COLO668 (cell line): ENCODE measurements at regions not wholly inside any gene's neighbourhood (a gene's known extent, or its start where the extent isn't known, plus 50 kb on each side); places are given as distances from the start of the nearest gene placed in this dataset.

Source experiments
- DNase-seq: peaks from one replicate; lab custom pipeline; 2025; ENCODE audit not compliant: unreplicated experiment; lab: John Stamatoyannopoulos, UW

DNA sequence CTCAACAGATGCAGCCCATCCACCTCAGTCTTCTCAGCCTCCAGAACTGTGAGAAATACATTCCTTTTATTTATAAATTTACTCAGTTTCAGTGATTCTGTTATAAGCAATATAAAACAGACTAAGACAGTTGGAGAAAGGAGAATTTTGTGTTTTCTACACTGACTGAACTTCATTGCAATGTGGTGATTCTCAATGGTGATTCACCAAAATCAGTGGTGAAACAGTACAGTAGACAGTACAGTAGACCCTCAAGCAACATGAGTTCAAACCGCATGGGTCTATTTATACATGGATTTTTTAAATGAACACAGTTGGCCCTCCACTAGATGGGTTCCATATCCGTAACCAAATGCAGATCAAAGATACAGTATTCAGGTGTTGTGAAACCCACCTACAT lies 403.1 kb upstream of the TGFBR2 start:
- no peak for DNase-seq

- peak; percentile 1 for DNase-seq
Measured at GRCh38 chr3:30204126-30204525, 402.3 kb upstream of the TGFBR2 start.

DNA sequence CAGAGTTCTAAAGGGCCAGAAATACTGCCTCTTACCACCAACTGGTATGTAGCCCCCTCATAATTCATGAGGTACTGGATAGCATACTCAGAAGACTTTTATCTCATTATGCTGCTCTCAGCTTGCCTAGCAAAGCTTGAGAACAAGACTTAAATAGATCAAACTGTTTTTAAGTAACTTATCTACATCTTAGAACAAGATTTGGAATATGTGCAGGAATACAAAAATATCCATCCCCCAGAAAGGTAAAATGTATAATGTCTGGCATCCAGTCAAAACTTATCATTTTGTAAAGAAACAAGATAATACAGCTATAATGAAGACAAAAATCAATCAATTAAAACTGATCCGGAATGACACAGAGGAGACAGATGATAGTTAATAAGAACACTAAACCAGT lies 400.4 kb upstream of the TGFBR2 start:
- no peak for DNase-seq

DNA sequence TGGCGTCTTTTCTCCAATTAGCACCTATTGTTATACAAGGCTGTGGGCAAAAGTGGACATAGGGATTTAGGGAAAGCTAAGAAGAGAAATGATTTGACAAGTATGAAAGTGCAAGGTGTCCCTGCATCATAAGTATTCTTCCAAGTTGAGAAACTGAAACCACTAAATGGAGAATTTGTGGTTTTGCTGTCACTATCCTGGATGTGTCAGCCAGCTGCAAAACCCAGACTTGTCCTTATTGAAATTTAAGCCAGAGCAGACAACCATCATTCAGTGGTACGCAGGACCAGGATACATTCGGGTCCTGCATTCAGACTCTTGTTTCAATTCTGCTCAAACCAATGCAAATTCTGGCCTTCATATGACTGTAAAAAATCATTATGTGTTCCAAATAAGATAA lies 384.8 kb upstream of the TGFBR2 start:
- DNase-seq = no peak

DNA sequence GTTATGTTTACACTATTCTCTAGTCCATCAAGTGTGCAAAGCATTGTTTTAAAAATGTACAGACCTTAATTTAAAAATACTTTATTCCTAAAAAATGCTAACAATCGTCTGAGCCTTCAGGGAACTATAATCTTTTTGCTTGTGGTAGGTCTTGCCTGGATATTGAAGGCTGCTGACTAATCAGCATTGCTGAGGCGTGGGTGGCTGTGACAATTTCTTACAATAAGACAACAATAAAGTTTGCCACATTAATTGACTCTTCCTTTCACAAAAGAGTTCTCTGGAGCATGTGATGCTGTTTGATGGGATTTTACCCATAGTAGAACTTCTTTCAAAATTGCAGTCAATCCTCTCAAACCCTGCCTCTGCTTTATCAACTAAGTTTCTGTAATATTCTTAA lies 384.0 kb upstream of the TGFBR2 start:
- no peak for DNase-seq

DNA sequence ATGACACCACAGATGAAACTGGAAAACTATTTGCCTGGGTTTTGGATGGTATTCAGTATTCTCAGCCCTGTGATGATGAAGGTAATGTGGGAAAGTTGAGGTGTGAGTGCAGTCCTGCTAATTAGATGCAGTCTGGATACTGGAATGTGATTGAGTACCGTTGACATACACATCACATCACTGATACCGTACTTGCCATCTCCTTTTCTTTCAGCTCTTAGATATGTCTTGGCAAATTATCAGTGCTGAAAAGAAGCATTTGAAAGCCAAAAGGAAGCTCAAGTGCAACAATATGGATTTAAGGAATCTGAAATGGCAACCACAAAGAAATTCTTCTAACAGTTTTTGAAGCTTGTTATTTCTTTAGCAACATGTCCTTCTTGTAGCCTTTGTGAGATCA lies 381.4 kb upstream of the TGFBR2 start:
- no peak for DNase-seq

GRCh38 chr3:30226601-30227151 lies 379.7 kb upstream of the TGFBR2 start:
- no peak for DNase-seq

DNA sequence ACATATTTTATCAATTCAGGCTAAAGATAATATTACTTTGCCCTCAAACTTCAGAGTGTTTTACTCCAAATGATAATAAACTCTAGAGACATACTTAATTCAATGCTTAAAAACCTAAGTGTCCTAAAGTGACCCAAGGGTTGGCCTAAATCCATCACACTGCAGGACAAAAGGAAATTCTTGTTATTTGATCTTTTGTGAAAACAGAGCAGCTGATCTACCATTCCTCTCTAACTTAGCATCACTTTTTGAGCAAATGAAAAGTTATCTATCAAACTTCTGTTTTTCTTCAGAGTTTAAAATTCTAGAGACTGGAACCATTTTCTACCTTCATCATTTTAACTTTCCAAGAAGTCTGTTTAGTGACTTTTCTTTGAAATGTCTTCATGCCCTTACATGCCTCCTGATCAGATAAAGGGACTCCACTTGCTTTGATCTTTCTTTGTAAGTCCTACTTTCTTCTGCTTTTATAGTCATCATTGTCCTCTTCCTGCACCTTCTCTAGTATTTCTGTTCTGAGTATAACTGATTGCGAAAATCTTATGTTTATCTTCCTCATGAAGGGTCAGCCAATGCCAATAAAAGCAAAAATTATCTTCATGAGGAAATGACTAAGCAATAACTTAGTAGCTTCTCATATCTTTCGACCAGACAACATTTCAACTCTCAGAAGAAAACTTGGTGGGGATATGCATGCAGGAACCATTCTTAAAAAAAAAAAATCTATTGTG lies 378.7 kb upstream of the TGFBR2 start:
- no peak for DNase-seq

GRCh38 chr3:30228302-30228631 lies 378.1 kb upstream of the TGFBR2 start:
- no peak for DNase-seq

- no peak for DNase-seq
Measured at GRCh38 chr3:30231277-30232141, 374.9 kb upstream of the TGFBR2 start.

- no peak for DNase-seq
Measured at GRCh38 chr3:30232142-30232541, 374.3 kb upstream of the TGFBR2 start.

GRCh38 chr3:30233913-30234646 lies 372.3 kb upstream of the TGFBR2 start:
- DNase-seq = no peak

DNA sequence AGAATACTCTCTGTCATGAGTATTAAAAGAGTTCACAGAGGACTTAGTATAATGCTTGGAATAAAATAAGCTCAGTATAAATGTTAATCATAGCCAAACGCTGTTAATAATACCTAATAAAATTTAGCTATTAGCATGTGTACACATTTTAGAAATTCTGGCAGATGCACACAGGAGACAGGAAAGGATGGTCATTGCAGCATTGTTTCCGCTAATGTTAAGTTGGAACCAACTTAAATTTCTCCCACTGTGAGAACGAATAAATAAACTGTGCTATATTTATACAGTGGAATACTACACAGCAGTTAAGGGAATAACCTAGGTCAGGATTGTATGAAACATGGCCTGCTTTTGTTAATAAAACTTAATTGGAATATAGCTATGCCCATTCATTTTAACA lies 370.4 kb upstream of the TGFBR2 start:
- no peak for DNase-seq

DNA sequence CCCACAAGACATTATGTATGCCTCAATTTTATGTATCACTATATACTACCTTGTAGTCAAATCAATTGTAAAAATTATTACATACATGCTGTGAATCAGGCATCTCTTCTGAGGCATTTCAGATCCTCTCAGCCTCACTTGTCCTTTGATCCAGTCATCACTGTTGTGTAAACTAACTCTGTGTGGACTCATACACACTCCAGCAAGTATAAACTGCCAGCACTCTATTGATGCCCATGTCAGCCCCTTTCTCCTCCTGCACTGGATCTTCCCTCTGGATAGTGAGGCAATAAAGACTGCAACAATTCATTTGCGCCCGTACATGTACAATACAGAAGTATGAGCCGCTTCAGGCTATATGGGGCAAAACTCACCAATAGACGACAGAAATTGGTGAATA lies 364.7 kb upstream of the TGFBR2 start:
- DNase-seq = no peak

GRCh38 chr3:30245858-30246622 lies 360.4 kb upstream of the TGFBR2 start:
- no peak for DNase-seq

GRCh38 chr3:30248423-30248822 lies 358.0 kb upstream of the TGFBR2 start:
- no peak for DNase-seq

DNA sequence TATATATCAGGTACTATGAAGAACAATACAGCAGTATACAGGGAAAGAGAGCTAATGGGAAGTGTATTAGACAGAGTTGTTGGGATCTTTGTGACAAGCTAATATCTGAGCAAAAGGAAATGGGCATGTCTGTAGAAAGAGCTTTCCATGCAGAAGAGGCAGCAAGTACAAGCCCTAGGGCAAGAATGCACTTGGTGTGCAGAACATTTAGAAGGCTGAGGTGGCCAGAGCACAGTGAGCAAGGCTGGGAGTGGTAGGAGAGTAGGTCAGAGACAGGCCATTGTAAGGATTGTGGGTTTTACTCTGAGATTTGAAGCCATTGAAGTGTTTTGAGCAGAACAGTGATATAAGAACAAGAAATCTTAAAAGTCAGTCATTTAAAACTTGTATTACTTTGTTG lies 353.9 kb upstream of the TGFBR2 start:
- no peak for DNase-seq

GRCh38 chr3:30253832-30254231 lies 352.6 kb upstream of the TGFBR2 start:
- DNase-seq = no peak

DNA sequence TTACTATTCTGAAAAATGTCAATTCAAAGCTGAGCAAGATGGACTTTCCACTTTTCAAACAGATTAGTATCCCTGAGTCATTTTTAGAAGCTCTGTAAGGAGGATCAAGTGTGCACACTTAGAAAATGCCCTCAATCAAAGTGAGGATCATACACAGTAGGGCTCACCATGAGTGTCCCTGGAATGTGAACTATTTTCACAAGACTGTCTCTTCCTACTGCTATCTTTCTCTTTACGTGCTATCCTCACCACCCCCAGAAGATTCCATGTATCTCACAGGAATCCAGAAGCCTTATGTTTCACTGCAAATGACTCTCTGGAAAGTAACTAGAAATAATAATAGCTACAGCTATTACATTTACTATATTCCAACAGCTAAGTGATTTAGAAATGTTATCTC lies 349.9 kb upstream of the TGFBR2 start:
- DNase-seq = no peak

- DNase-seq = peak; percentile 73
Measured at GRCh38 chr3:30258426-30259392, 347.7 kb upstream of the TGFBR2 start.
